ENCODE measurements at regions not wholly inside any gene's neighbourhood (a gene's known extent, or its start where the extent isn't known, plus 50 kb on each side); places are given as distances from the start of the nearest gene placed in this dataset.

DNA sequence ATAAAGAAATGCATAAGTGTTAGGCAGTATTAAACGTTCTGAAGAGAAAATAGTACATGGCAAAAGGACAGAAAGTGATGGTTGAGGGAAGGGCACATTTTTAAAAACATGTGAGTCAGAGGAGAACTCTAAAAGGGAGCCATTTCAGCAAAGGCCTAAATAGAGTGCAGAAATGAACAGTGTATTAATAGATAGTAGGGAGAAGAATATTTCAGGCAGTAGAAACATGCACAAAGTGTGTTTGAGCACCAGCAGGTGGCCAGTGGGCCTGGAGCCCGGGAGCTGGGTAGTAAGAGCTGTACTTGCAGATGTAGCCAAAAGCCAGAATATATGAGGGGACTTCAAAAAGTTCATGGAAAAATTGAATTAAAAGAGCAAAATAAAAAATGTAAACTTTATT is 288.1 kb upstream of the FIGN start:
- H3K36me3 ChIP-seq = no peaks in the 10 kb centered on the region
- H3K4me1 ChIP-seq = no peaks in the 10 kb centered on the region
- no peak overlapping the region for H3K4me3 ChIP-seq
- 20 to 31% methylated on average over 1 to 2 of the region's 2 CpGs for WGBS, 2 donors (ENCODE audit: low coverage in 1 of 2)
- TF ChIP-seq, protein P1, sequence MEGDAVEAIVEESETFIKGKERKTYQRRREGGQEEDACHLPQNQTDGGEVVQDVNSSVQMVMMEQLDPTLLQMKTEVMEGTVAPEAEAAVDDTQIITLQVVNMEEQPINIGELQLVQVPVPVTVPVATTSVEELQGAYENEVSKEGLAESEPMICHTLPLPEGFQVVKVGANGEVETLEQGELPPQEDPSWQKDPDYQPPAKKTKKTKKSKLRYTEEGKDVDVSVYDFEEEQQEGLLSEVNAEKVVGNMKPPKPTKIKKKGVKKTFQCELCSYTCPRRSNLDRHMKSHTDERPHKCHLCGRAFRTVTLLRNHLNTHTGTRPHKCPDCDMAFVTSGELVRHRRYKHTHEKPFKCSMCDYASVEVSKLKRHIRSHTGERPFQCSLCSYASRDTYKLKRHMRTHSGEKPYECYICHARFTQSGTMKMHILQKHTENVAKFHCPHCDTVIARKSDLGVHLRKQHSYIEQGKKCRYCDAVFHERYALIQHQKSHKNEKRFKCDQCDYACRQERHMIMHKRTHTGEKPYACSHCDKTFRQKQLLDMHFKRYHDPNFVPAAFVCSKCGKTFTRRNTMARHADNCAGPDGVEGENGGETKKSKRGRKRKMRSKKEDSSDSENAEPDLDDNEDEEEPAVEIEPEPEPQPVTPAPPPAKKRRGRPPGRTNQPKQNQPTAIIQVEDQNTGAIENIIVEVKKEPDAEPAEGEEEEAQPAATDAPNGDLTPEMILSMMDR (IDR thresholded peaks at IDR 0.05) = no peak
- TF ChIP-seq POLR2AphosphoS5 (IDR thresholded peaks at IDR 0.05) (no peak), POLR2A (IDR thresholded peaks at IDR 0.05) (no peak), EP300 (IDR thresholded peaks at IDR 0.05) (no peak)
- no peaks in the 10 kb centered on the region for H3K27me3 ChIP-seq
- no peak overlapping the region for H3K27ac ChIP-seq
- H3K9me3 ChIP-seq = no peaks in the 10 kb centered on the region
- ATAC-seq = no peak

DNA sequence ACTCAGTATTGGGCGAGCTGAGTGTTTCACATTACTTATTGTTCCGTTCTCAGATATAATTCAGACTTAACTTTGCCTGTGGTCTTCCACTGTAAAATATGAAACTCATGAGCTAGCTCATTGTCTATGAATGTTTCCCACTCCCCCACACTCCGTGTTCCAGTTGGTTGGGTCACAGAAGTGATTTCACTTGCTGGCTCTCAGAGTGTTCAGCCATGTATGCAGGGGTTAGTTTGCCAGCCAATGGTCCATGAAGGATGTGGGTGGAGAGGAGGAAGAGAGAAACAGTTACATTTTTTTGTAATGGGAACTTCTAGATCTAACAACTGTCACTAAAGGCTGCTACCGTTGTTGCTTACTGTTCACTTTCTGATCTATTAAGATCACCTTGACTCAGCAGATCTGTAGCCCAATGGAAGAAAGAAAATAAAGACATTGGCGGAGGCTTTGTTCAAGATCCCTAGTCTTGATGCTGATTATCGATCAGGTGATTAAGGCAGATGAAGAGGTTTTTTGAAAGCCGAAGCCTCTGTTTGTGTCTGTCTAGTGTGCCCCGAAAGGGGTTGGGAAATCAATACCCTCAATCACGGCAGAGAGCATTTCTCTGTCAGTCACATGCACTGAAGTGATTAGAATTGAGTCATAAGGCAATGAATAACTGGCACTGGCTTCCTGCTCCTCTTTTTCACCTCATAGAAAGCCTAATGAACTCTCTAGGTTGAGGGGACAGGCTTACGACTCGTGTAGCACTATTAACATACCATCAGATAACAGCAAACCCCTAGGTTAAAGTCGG is 279.7 kb upstream of the FIGN start:
- Histone ChIP-seq H3K4me1 (no peaks in the 10 kb centered on the region), H3K4me3 (no peak overlapping the region), H3K27me3 (no peaks in the 10 kb centered on the region), H3K9me3 (no peaks in the 10 kb centered on the region), H3K27ac (peak overlapping the region in 3 of 4 donors; percentile 41 to 46 (median 45)), H3K36me3 (no peaks in the 10 kb centered on the region)
- no peak for ATAC-seq
- WGBS, 2 donors (ENCODE audit: low coverage in 1 of 2) = 75 to 77% methylated on average over 11 to 12 of the region's 12 CpGs
- peak; percentile 13 for TF ChIP-seq POLR2AphosphoS5 (IDR thresholded peaks at IDR 0.05)
- TF ChIP-seq EP300 (IDR thresholded peaks at IDR 0.05) = no peak

DNA sequence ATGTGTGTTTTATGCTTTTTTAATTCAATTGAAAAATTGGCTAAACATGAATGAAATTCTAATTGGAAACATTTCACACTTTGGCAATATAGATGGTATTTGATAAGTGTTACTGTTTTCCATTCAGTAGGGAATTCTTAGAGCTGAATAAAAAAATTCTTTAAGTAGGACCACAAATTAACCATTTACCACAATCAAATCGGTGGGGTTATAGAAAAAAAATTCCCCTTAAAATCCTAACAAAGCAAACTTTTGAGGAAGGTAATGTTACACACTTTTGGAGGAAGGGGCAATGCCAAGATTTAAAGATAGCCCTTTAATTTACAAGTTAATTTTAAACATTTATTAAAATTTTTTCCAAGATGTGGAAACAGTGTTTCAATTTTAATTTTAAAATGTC is 279.0 kb upstream of the FIGN start:
- no peak for ATAC-seq
- no peaks in the 10 kb centered on the region for H3K36me3 ChIP-seq
- no peaks in the 10 kb centered on the region for H3K9me3 ChIP-seq
- H3K4me1 ChIP-seq = no peaks in the 10 kb centered on the region
- H3K4me3 ChIP-seq = peak overlapping the region in 1 of 2 donors; percentile 3
- no peak for TF ChIP-seq POLR2A (IDR thresholded peaks at IDR 0.05)
- TF ChIP-seq POLR2AphosphoS5 (IDR thresholded peaks at IDR 0.05) = no peak
- no peak for TF ChIP-seq EP300 (IDR thresholded peaks at IDR 0.05)
- TF ChIP-seq, protein P1 (IDR thresholded peaks at IDR 0.05) = no peak
- 85 to 90% methylated on average over 1 of the region's 1 CpG for WGBS, 2 donors (ENCODE audit: low coverage in 1 of 2)
- H3K27ac ChIP-seq = peak overlapping the region in 2 of 4 donors; percentile 41 to 46
- no peaks in the 10 kb centered on the region for H3K27me3 ChIP-seq

DNA sequence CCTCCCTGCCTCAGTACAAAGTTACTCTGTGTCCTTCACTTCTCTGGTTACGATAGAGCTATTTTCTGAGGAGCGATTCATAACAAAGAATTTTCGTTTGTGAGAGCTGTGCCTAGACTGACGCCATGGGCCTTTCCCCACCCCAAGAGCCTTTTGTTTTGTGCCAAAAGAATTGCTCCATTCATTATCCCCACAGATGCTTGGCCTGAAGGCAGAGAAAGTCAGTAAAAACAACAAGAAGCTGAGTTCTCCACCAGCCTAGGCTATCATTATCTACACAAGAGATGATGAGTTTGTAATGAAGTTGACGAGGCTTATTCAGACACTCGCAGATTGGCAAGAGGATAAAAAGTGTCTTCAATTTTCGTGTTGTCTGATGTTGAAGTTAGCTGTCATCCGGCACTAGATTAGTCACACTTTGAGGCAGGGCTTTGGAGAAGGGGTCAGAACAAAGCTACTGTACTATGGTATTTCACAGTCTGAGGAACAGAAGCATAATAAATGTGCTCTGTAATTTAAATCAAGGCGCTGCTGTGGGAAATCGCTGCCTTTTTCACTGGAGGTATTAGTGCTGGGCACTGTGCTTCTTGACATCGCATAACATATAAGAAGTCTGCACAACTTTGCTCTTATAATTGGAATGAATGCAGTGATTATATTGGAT is 278.4 kb upstream of the FIGN start:
- Histone ChIP-seq H3K36me3 (no peaks in the 10 kb centered on the region), H3K27me3 (no peaks in the 10 kb centered on the region), H3K4me3 (peak overlapping the region in 1 of 2 donors; percentile 3), H3K9me3 (no peaks in the 10 kb centered on the region), H3K4me1 (no peaks in the 10 kb centered on the region), H3K27ac (peak overlapping the region in 3 of 4 donors; percentile 22 to 46 (median 41))
- WGBS, 2 donors (ENCODE audit: low coverage in 1 of 2) = 61 to 68% methylated on average over 11 of the region's 11 CpGs
- TF ChIP-seq, protein P1 (IDR thresholded peaks at IDR 0.05) = no peak
- peak; percentile 5 for TF ChIP-seq POLR2AphosphoS5 (IDR thresholded peaks at IDR 0.05)
- ATAC-seq = peak; percentile 73

DNA sequence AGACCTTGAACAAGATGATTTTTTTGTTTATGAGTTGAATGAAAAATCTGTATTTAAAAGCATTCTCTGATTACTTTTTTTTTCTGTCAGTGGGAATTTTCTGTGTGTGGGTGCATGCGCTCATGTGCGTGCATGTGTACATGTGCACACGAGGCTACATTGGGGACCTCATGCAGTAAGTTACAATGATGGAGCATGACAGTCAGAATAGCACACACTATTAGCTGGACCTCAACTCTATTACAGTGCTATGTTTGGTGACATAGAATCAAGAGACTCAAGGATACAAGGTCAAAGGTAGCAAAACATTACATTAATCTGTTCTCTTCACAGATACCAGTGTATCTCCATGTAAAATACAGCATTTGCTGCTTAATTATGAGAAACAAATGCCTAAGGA is 276.8 kb upstream of the FIGN start:
- H3K9me3 ChIP-seq = no peaks in the 10 kb centered on the region
- H3K36me3 ChIP-seq = no peaks in the 10 kb centered on the region
- no peak overlapping the region for H3K27ac ChIP-seq
- no peak overlapping the region for H3K4me3 ChIP-seq
- no peaks in the 10 kb centered on the region for H3K4me1 ChIP-seq
- 82 to 93% methylated on average over 3 of the region's 3 CpGs for WGBS, 2 donors (ENCODE audit: low coverage in 1 of 2)
- no peaks in the 10 kb centered on the region for H3K27me3 ChIP-seq
- no peak for TF ChIP-seq EP300 (IDR thresholded peaks at IDR 0.05)
- ATAC-seq = no peak

Measured in gastroesophageal sphincter (tissue), 4 donors.